ENCODE measurements at regions not wholly inside any gene's neighbourhood (a gene's known extent, or its start where the extent isn't known, plus 50 kb on each side); places are given as distances from the start of the nearest gene placed in this dataset.

DNA sequence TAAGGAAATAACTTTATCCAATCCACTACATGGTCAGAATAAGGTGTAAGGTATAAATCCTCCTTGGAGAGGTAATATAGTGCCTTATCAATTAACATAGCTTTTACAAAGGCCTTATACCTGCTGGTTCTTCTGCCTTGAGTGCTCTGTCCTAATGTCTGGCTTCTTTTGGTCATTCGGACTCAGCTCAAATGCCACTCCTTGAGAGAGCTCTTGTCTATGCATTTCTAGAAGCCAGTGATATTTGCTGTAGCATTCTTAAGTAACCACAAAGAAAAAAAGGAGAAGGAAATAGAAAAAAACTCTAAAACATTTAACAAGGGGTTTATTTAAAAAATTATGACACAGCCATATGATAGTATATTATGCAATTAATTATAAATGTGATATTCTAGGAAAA is 444.8 kb upstream of the SLIT2 start:
- no peak for TF ChIP-seq CTCF (IDR thresholded peaks at IDR 0.05)
- no peak for TF ChIP-seq TCF7L2 (IDR thresholded peaks at IDR 0.05; ENCODE audit: low read depth, low read length)
- no peak for TF ChIP-seq POLR2AphosphoS5 (IDR thresholded peaks at IDR 0.05; ENCODE audit: low read depth, low read length)
- no peak for TF ChIP-seq SIN3A (IDR thresholded peaks at IDR 0.05; ENCODE audit: borderline replicate concordance, insufficient read depth, low read depth, low read length)
- TF ChIP-seq, protein P1, sequence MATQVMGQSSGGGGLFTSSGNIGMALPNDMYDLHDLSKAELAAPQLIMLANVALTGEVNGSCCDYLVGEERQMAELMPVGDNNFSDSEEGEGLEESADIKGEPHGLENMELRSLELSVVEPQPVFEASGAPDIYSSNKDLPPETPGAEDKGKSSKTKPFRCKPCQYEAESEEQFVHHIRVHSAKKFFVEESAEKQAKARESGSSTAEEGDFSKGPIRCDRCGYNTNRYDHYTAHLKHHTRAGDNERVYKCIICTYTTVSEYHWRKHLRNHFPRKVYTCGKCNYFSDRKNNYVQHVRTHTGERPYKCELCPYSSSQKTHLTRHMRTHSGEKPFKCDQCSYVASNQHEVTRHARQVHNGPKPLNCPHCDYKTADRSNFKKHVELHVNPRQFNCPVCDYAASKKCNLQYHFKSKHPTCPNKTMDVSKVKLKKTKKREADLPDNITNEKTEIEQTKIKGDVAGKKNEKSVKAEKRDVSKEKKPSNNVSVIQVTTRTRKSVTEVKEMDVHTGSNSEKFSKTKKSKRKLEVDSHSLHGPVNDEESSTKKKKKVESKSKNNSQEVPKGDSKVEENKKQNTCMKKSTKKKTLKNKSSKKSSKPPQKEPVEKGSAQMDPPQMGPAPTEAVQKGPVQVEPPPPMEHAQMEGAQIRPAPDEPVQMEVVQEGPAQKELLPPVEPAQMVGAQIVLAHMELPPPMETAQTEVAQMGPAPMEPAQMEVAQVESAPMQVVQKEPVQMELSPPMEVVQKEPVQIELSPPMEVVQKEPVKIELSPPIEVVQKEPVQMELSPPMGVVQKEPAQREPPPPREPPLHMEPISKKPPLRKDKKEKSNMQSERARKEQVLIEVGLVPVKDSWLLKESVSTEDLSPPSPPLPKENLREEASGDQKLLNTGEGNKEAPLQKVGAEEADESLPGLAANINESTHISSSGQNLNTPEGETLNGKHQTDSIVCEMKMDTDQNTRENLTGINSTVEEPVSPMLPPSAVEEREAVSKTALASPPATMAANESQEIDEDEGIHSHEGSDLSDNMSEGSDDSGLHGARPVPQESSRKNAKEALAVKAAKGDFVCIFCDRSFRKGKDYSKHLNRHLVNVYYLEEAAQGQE (IDR thresholded peaks at IDR 0.05; ENCODE audit: insufficient read depth in 1 of 2, low read depth in 2 of 2, low read length in 1 of 2), result no peak
- no peaks in the 10 kb centered on the region for H3K9me3 ChIP-seq (ENCODE audit: control insufficient read depth, insufficient read depth, low read depth, low read length)
- no peak overlapping the region for H3K27ac ChIP-seq (ENCODE audit: low read length)
- no peak overlapping the region for H3K4me3 ChIP-seq (ENCODE audit: low read depth in 2 of 2, low read length in 2 of 2)
- ChIA-PET CTCF (no interaction called here), POLR2A (no interaction called here)
- intact Hi-C loops (cut with micrococcal nuclease; ENCODE audit: unreplicated experiment) (no loop called here), in situ Hi-C loops (cut with HindIII; ENCODE audit: low pct_unique_long_range_greater_than_20kb, low sequenced_read_pairs) (no loop called here)
- BruUV-seq (replicated peaks), result no TSS peak
- DNase-seq (ENCODE audit: low read depth, low spot score) (no peak), ATAC-seq (no peak)
- H3K36me3 ChIP-seq (ENCODE audit: control insufficient read depth, insufficient read depth, low read length), result no peaks in the 10 kb centered on the region
- no peaks in the 10 kb centered on the region for H3K4me1 ChIP-seq (ENCODE audit: control insufficient read depth, insufficient read depth, low read length)
- H3K27me3 ChIP-seq (ENCODE audit: control insufficient read depth, insufficient read depth, low read length), result no peaks in the 10 kb centered on the region

DNA sequence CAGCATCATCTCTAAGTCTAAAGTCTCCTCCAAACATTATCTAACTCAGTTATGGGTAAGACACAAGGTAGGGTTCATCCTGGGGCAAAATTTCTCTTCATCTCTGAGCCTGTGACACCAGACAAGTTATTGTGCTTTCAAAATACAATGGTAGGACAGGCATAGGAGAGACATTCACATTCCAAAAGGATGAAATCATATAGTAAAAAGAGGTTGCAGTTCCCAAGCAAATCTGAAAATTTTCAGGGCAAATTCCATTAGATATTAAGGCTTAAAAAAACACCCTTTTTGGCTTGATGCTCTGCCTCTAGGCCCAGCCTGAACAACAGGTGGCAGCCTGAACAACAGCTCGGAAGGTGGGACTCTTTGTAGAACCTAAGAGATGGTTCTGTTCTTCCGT is 448.3 kb upstream of the SLIT2 start:
- in situ Hi-C loops (cut with HindIII; ENCODE audit: low pct_unique_long_range_greater_than_20kb, low sequenced_read_pairs) (no loop called here), intact Hi-C loops (cut with micrococcal nuclease; ENCODE audit: unreplicated experiment) (no loop called here)
- Histone ChIP-seq H3K36me3 (ENCODE audit: control insufficient read depth, insufficient read depth, low read length) (no peaks in the 10 kb centered on the region), H3K27ac (ENCODE audit: low read length) (no peak overlapping the region), H3K9me3 (ENCODE audit: control insufficient read depth, insufficient read depth, low read depth, low read length) (no peaks in the 10 kb centered on the region), H3K27me3 (ENCODE audit: control insufficient read depth, insufficient read depth, low read length) (no peaks in the 10 kb centered on the region), H3K4me3 (ENCODE audit: low read depth in 2 of 2, low read length in 2 of 2) (no peak overlapping the region), H3K4me1 (ENCODE audit: control insufficient read depth, insufficient read depth, low read length) (no peaks in the 10 kb centered on the region)
- TF ChIP-seq POLR2AphosphoS5 (IDR thresholded peaks at IDR 0.05; ENCODE audit: low read depth, low read length) (no peak), CTCF (IDR thresholded peaks at IDR 0.05) (no peak), SIN3A (IDR thresholded peaks at IDR 0.05; ENCODE audit: borderline replicate concordance, insufficient read depth, low read depth, low read length) (no peak), TCF7L2 (IDR thresholded peaks at IDR 0.05; ENCODE audit: low read depth, low read length) (no peak)
- TF ChIP-seq, protein P1 (IDR thresholded peaks at IDR 0.05; ENCODE audit: insufficient read depth in 1 of 2, low read depth in 2 of 2, low read length in 1 of 2), result no peak
- DNase-seq (ENCODE audit: low read depth, low spot score), result no peak
- no peak for ATAC-seq
- no TSS peak for BruUV-seq (replicated peaks)
- ChIA-PET CTCF (no interaction called here), POLR2A (no interaction called here)

Data from Panc1 (cell line).